ENCODE measurements at regions not wholly inside any gene's neighbourhood (a gene's known extent, or its start where the extent isn't known, plus 50 kb on each side); places are given as distances from the start of the nearest gene placed in this dataset.

GRCh38 chr6:22657352-22657980, 88.1 kb downstream of the HDGFL1 start:
- TF ChIP-seq GATA3 (IDR thresholded peaks at IDR 0.05; ENCODE audit: low read depth, low read length): no peak
- TF ChIP-seq GATA2 (IDR thresholded peaks at IDR 0.05; ENCODE audit: low read depth, low read length): no peak

- TF ChIP-seq GATA2 (IDR thresholded peaks at IDR 0.05; ENCODE audit: low read depth, low read length) (no peak), GATA3 (IDR thresholded peaks at IDR 0.05; ENCODE audit: low read depth, low read length) (no peak)
Observed at GRCh38 chr6:22658183-22658582, 88.8 kb downstream of the HDGFL1 start.

GRCh38 chr6:22658934-22659333, 89.6 kb downstream of the HDGFL1 start:
- TF ChIP-seq GATA2 (IDR thresholded peaks at IDR 0.05; ENCODE audit: low read depth, low read length) (no peak), GATA3 (IDR thresholded peaks at IDR 0.05; ENCODE audit: low read depth, low read length) (no peak)

- TF ChIP-seq GATA3 (IDR thresholded peaks at IDR 0.05; ENCODE audit: low read depth, low read length): no peak
- TF ChIP-seq GATA2 (IDR thresholded peaks at IDR 0.05; ENCODE audit: low read depth, low read length): no peak
Observed at GRCh38 chr6:22664968-22665367, 95.6 kb downstream of the HDGFL1 start.

GRCh38 chr6:22666021-22666420, 96.7 kb downstream of the HDGFL1 start:
- no peak for TF ChIP-seq GATA2 (IDR thresholded peaks at IDR 0.05; ENCODE audit: low read depth, low read length)
- no peak for TF ChIP-seq GATA3 (IDR thresholded peaks at IDR 0.05; ENCODE audit: low read depth, low read length)

- no peak for TF ChIP-seq GATA2 (IDR thresholded peaks at IDR 0.05; ENCODE audit: low read depth, low read length)
- no peak for TF ChIP-seq GATA3 (IDR thresholded peaks at IDR 0.05; ENCODE audit: low read depth, low read length)
Observed at GRCh38 chr6:22666586-22666985, 97.2 kb downstream of the HDGFL1 start.

GRCh38 chr6:22667855-22668254, 98.5 kb downstream of the HDGFL1 start:
- no peak for TF ChIP-seq GATA3 (IDR thresholded peaks at IDR 0.05; ENCODE audit: low read depth, low read length)
- no peak for TF ChIP-seq GATA2 (IDR thresholded peaks at IDR 0.05; ENCODE audit: low read depth, low read length)

- no peak for TF ChIP-seq GATA2 (IDR thresholded peaks at IDR 0.05; ENCODE audit: low read depth, low read length)
Observed at GRCh38 chr6:22668307-22668706, 98.9 kb downstream of the HDGFL1 start.

GRCh38 chr6:22668717-22669116, 99.4 kb downstream of the HDGFL1 start:
- TF ChIP-seq GATA3 (IDR thresholded peaks at IDR 0.05; ENCODE audit: low read depth, low read length) (no peak), GATA2 (IDR thresholded peaks at IDR 0.05; ENCODE audit: low read depth, low read length) (no peak)

GRCh38 chr6:22670605-22671004, 101.2 kb downstream of the HDGFL1 start:
- TF ChIP-seq GATA3 (IDR thresholded peaks at IDR 0.05; ENCODE audit: low read depth, low read length) (no peak), GATA2 (IDR thresholded peaks at IDR 0.05; ENCODE audit: low read depth, low read length) (no peak)

GRCh38 chr6:22673474-22673873, 104.1 kb downstream of the HDGFL1 start:
- TF ChIP-seq GATA3 (IDR thresholded peaks at IDR 0.05; ENCODE audit: low read depth, low read length): no peak
- TF ChIP-seq GATA2 (IDR thresholded peaks at IDR 0.05; ENCODE audit: low read depth, low read length): no peak

GRCh38 chr6:22680950-22681349, 111.6 kb downstream of the HDGFL1 start:
- TF ChIP-seq GATA2 (IDR thresholded peaks at IDR 0.05; ENCODE audit: low read depth, low read length): no peak
- no peak for TF ChIP-seq GATA3 (IDR thresholded peaks at IDR 0.05; ENCODE audit: low read depth, low read length)

GRCh38 chr6:22681761-22682160, 112.4 kb downstream of the HDGFL1 start:
- TF ChIP-seq GATA3 (IDR thresholded peaks at IDR 0.05; ENCODE audit: low read depth, low read length): no peak
- TF ChIP-seq GATA2 (IDR thresholded peaks at IDR 0.05; ENCODE audit: low read depth, low read length): no peak

GRCh38 chr6:22682979-22683378, 113.6 kb downstream of the HDGFL1 start:
- no peak for TF ChIP-seq GATA2 (IDR thresholded peaks at IDR 0.05; ENCODE audit: low read depth, low read length)
- TF ChIP-seq GATA3 (IDR thresholded peaks at IDR 0.05; ENCODE audit: low read depth, low read length): no peak

GRCh38 chr6:22690446-22690845, 121.1 kb downstream of the HDGFL1 start:
- no peak for TF ChIP-seq GATA2 (IDR thresholded peaks at IDR 0.05; ENCODE audit: low read depth, low read length)
- no peak for TF ChIP-seq GATA3 (IDR thresholded peaks at IDR 0.05; ENCODE audit: low read depth, low read length)
